Effector memory CD4-positive, alpha-beta T cell (primary cell): ENCODE measurements at regions not wholly inside any gene's neighbourhood (a gene's known extent, or its start where the extent isn't known, plus 50 kb on each side); places are given as distances from the start of the nearest gene placed in this dataset.

ENCODE experiments used
- DNase-seq, 3 donors: peaks; one replicate each; pipeline ENCODE4 v3.0.0-alpha.2; 2020
- H3K27ac ChIP-seq: 2 replicates; pipeline ENCODE4 v1.7.0; 2013; ENCODE audit warnings: mild to moderate bottlenecking, low read length, moderate library complexity; ENCODE audit not compliant: insufficient read depth, poor library complexity, severe bottlenecking
- H3K27me3 ChIP-seq: replicated peaks from 2 replicates; pipeline ENCODE4 v1.7.0; 2013; ENCODE audit warnings: mild to moderate bottlenecking, low read length; ENCODE audit not compliant: insufficient read depth, control insufficient read depth, poor library complexity, severe bottlenecking
- H3K36me3 ChIP-seq: 2 replicates; pipeline ENCODE4 v1.7.0; 2013; ENCODE audit warnings: mild to moderate bottlenecking, low read length, moderate library complexity; ENCODE audit not compliant: control insufficient read depth, insufficient read depth
- H3K4me1 ChIP-seq: 2 replicates; pipeline ENCODE4 v1.7.0; 2013; ENCODE audit warnings: low read length, mild to moderate bottlenecking; ENCODE audit not compliant: control insufficient read depth, insufficient read depth, poor library complexity, severe bottlenecking
- H3K4me3 ChIP-seq: 2 replicates; pipeline ENCODE4 v1.7.0; 2013; ENCODE audit warnings: low read length, low read depth, mild to moderate bottlenecking; ENCODE audit not compliant: insufficient read depth, poor library complexity, severe bottlenecking
- H3K9me3 ChIP-seq: 2 replicates; pipeline ENCODE4 v1.7.0; 2013; ENCODE audit warnings: mild to moderate bottlenecking, low read length, moderate library complexity; ENCODE audit not compliant: control insufficient read depth

DNA sequence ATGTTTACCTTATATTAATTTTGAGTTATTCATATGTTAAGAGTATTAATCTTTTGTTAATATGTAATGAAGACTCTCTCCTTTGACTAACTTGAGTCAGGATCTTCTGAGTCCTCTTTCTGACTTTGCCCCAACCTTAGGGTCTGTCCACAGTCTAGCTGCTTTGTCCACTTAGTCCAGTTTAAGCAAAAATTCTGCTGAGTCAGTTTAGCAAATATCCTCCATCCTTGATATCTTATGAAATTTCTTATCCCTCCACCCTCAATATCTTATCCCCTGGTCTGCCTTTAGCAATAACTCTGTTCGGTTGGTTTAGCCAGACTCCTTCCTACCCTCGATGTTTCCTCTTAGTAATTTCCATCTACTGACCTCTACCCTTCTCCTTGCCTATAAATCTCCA, 91.7 kb downstream of the DIPK2A start:
- no peak overlapping the region for H3K4me3 ChIP-seq
- no peak for DNase-seq
- no peaks in the 10 kb centered on the region for H3K27me3 ChIP-seq
- H3K4me1 ChIP-seq = no peaks in the 10 kb centered on the region
- H3K27ac ChIP-seq = no peak overlapping the region
- H3K9me3 ChIP-seq = no peaks in the 10 kb centered on the region
- no peaks in the 10 kb centered on the region for H3K36me3 ChIP-seq

GRCh38 chr3:144067059-144067458, 95.4 kb downstream of the DIPK2A start:
- Histone ChIP-seq H3K4me3 (no peak overlapping the region), H3K9me3 (peaks cover 9% of the 10 kb centered on the region), H3K36me3 (no peaks in the 10 kb centered on the region), H3K27me3 (no peaks in the 10 kb centered on the region), H3K27ac (no peak overlapping the region), H3K4me1 (no peaks in the 10 kb centered on the region)
- DNase-seq = no peak

- H3K36me3 ChIP-seq = no peaks in the 10 kb centered on the region
- H3K9me3 ChIP-seq = peaks cover 9% of the 10 kb centered on the region
- H3K27me3 ChIP-seq = no peaks in the 10 kb centered on the region
- no peak overlapping the region for H3K27ac ChIP-seq
- no peak overlapping the region for H3K4me3 ChIP-seq
- DNase-seq = no peak
- no peaks in the 10 kb centered on the region for H3K4me1 ChIP-seq
Observed at GRCh38 chr3:144073698-144074097, 102.1 kb downstream of the DIPK2A start.

GRCh38 chr3:144079634-144080033, 108.0 kb downstream of the DIPK2A start:
- DNase-seq = no peak
- H3K36me3 ChIP-seq = no peaks in the 10 kb centered on the region
- no peaks in the 10 kb centered on the region for H3K9me3 ChIP-seq
- no peaks in the 10 kb centered on the region for H3K27me3 ChIP-seq
- H3K4me3 ChIP-seq = no peak overlapping the region
- H3K27ac ChIP-seq = no peak overlapping the region
- H3K4me1 ChIP-seq = no peaks in the 10 kb centered on the region

- Histone ChIP-seq H3K4me3 (no peak overlapping the region), H3K27ac (no peak overlapping the region), H3K9me3 (no peaks in the 10 kb centered on the region), H3K4me1 (no peaks in the 10 kb centered on the region), H3K36me3 (no peaks in the 10 kb centered on the region), H3K27me3 (no peaks in the 10 kb centered on the region)
- DNase-seq = no peak
Observed at GRCh38 chr3:144084929-144085328, 113.3 kb downstream of the DIPK2A start.

- DNase-seq = no peak
- Histone ChIP-seq H3K27ac (no peak overlapping the region), H3K36me3 (no peaks in the 10 kb centered on the region), H3K4me3 (no peak overlapping the region), H3K4me1 (no peaks in the 10 kb centered on the region), H3K9me3 (no peaks in the 10 kb centered on the region), H3K27me3 (no peaks in the 10 kb centered on the region)
Observed at GRCh38 chr3:144085964-144086363, 114.3 kb downstream of the DIPK2A start.

DNA sequence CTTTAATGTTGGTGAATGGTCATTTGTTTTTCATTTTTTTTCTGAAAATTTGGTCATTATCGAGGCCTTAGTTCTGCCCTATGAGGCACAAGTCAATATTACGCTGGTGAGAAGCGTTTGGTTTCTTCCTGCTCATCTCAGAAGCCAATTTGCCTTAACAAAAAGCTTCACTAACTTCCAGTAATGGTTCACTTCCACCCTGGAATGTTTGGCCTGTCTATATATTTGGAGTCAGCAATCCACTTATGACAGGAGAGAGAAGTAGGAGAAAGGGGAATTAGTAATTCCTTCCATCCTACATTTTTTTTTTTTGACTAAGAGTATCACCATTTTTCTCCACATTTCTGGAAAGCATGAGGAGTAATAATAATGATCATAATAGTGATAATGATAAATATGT, 124.4 kb downstream of the DIPK2A start:
- Histone ChIP-seq H3K27me3 (no peaks in the 10 kb centered on the region), H3K36me3 (no peaks in the 10 kb centered on the region), H3K9me3 (no peaks in the 10 kb centered on the region), H3K27ac (no peak overlapping the region), H3K4me3 (no peak overlapping the region), H3K4me1 (no peaks in the 10 kb centered on the region)
- no peak for DNase-seq

DNA sequence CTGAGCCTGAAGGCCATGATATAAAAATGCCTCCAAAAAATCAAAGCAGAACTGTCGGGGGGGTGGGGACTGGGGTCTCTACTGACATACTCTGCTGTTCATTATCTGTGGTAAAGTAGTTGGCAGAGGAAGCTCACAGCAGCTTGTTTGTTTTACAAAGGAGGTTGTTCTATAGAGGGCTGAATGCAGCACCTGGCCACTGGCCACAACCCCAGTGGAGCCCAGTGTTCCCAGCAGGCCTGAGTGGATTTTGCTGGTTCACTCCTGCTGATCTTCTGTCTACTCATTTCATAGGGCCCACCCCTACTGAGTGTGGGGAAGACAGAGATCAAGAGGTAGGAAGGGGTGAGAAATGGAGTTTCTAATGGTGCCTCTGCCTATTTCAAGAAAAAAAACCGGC, 125.5 kb downstream of the DIPK2A start:
- no peak for DNase-seq
- Histone ChIP-seq H3K4me3 (no peak overlapping the region), H3K36me3 (no peaks in the 10 kb centered on the region), H3K27me3 (no peaks in the 10 kb centered on the region), H3K27ac (no peak overlapping the region), H3K9me3 (no peaks in the 10 kb centered on the region), H3K4me1 (no peaks in the 10 kb centered on the region)

GRCh38 chr3:144098691-144099090, 127.1 kb downstream of the DIPK2A start:
- H3K27ac ChIP-seq = no peak overlapping the region
- no peaks in the 10 kb centered on the region for H3K9me3 ChIP-seq
- H3K27me3 ChIP-seq = no peaks in the 10 kb centered on the region
- no peaks in the 10 kb centered on the region for H3K4me1 ChIP-seq
- H3K36me3 ChIP-seq = no peaks in the 10 kb centered on the region
- no peak for DNase-seq
- no peak overlapping the region for H3K4me3 ChIP-seq

- Histone ChIP-seq H3K9me3 (no peaks in the 10 kb centered on the region), H3K4me3 (no peak overlapping the region), H3K36me3 (no peaks in the 10 kb centered on the region), H3K27ac (no peak overlapping the region), H3K4me1 (no peaks in the 10 kb centered on the region), H3K27me3 (no peaks in the 10 kb centered on the region)
- DNase-seq = no peak
Observed at GRCh38 chr3:144102421-144102820, 130.8 kb downstream of the DIPK2A start.

DNA sequence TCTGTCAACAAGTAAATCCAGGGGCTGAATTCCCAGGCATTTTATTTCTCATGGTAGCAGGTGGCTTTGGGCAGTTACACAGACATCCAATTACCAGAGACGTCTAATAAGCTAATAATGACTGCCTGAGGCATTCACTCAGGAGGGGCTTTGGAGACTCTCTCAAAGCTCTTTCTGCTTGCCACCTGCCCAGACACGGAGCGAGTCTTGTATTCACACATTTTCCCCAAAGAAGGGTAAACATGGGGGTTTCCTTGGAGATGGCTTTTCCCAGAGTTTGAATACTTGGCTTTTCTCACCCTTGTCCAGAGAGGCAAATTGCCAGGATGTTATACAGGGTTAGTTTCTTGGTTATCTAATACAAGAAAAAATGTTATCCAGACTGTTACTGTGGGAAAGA, 132.6 kb downstream of the DIPK2A start:
- Histone ChIP-seq H3K36me3 (no peaks in the 10 kb centered on the region), H3K27me3 (no peaks in the 10 kb centered on the region), H3K27ac (no peak overlapping the region), H3K4me1 (no peaks in the 10 kb centered on the region), H3K4me3 (no peak overlapping the region), H3K9me3 (no peaks in the 10 kb centered on the region)
- DNase-seq = no peak
